NOMO-1 (cell line): ENCODE measurements at regions not wholly inside any gene's neighbourhood (a gene's known extent, or its start where the extent isn't known, plus 50 kb on each side); places are given as distances from the start of the nearest gene placed in this dataset.

Source experiments
- DNase-seq, 2 experiments: peaks; one replicate each; lab custom pipeline; 2025; ENCODE audit not compliant: unreplicated experiment in 2 of 2; lab: John Stamatoyannopoulos, UW

- DNase-seq, result no peak
Observed at GRCh38 chr5:77157732-77158532, 52.5 kb upstream of the PDE8B start.

- DNase-seq, result no peak
Observed at GRCh38 chr5:77156379-77156778, 54.1 kb upstream of the PDE8B start.

- peak; percentile 47 to 78 for DNase-seq
Observed at GRCh38 chr5:77155179-77155785, 55.2 kb upstream of the PDE8B start.

GRCh38 chr5:77152441-77152840 is 58.0 kb upstream of the PDE8B start:
- DNase-seq, result no peak

GRCh38 chr5:77151501-77151900 is 59.0 kb upstream of the PDE8B start:
- DNase-seq, result no peak

GRCh38 chr5:77146896-77147295 is 59.8 kb upstream of the ZBED3 start:
- DNase-seq, result peak in 1 of 2 experiments; percentile 43

GRCh38 chr5:77145666-77146065 is 58.6 kb upstream of the ZBED3 start:
- no peak for DNase-seq

- DNase-seq, result no peak
Observed at GRCh38 chr5:77144837-77145139, 57.7 kb upstream of the ZBED3 start.

GRCh38 chr5:77143998-77144836 is 57.1 kb upstream of the ZBED3 start:
- DNase-seq, result peak; percentile 57 to 80

- DNase-seq, result no peak
Observed at GRCh38 chr5:77140350-77140749, 53.3 kb upstream of the ZBED3 start.

GRCh38 chr5:77139001-77139400 is 51.9 kb upstream of the ZBED3 start:
- no peak for DNase-seq
